Naive thymus-derived CD8-positive, alpha-beta T cell (primary cell): ENCODE measurements at regions not wholly inside any gene's neighbourhood (a gene's known extent, or its start where the extent isn't known, plus 50 kb on each side); places are given as distances from the start of the nearest gene placed in this dataset.
A peak's percentile ranks its signal among the peaks of the same experiment; 100 is the strongest.

Source experiments
- ATAC-seq, 2 donors: fragments of 150-1000 bp; cut with Tn5 transposase in 1 of 2; sonication (Bioruptor Pico), chemical (Tn5 transposase) in 1 of 2; 1 replicate in 1 of 2; 2 replicates in 1 of 2; pipeline ENCODE4 v1.10.0; 2021; ENCODE audit warnings: mild to moderate bottlenecking in 2 of 2, moderate library complexity in 2 of 2
- POLR2A ChIA-PET: fragments of 350-600 bp; sonication (Branson Sonifier 250); formaldehyde crosslinking; loops from one replicate; lab custom pipeline; 2021; ENCODE audit warnings: antibody characterized with exemption; lab: Charles Lee
- DNase-seq, 10 donors: peaks; one replicate each; pipeline versions ENCODE4 v3.0.0 to v3.0.0-alpha.2; 2020 to 2022
- H3K27ac Mint-ChIP-seq, 10 donors: one replicate each; pipeline ENCODE4 v1.8.0; 2020 to 2022; ENCODE audit warnings: mild to moderate bottlenecking in 10 of 10, mixed read lengths in 10 of 10, moderate library complexity in 4 of 10, inconsistent platforms in 1 of 10
- H3K27me3 Mint-ChIP-seq, 5 donors: one replicate each; pipeline ENCODE4 v1.8.0; 2021 to 2022; ENCODE audit warnings: mixed read lengths in 5 of 5
- H3K36me3 Mint-ChIP-seq, 3 donors: one replicate each; pipeline ENCODE4 v1.8.0; 2020 to 2022; ENCODE audit warnings: mixed read lengths in 3 of 3, mild to moderate bottlenecking in 2 of 3, inconsistent platforms in 1 of 3
- H3K4me1 Mint-ChIP-seq, 4 donors: one replicate each; pipeline ENCODE4 v1.8.0; 2021 to 2022; ENCODE audit warnings: mixed read lengths in 4 of 4
- H3K4me3 Mint-ChIP-seq, 10 donors: one replicate each; pipeline ENCODE4 v1.8.0; 2020 to 2022; ENCODE audit warnings: mild to moderate bottlenecking in 10 of 10, mixed read lengths in 10 of 10, moderate library complexity in 6 of 10, inconsistent platforms in 1 of 10
- H3K9me3 Mint-ChIP-seq, 9 donors: one replicate each; pipeline ENCODE4 v1.8.0; 2020 to 2022; ENCODE audit warnings: mixed read lengths in 9 of 9, mild to moderate bottlenecking in 3 of 9, inconsistent platforms in 1 of 9, moderate library complexity in 1 of 9

DNA sequence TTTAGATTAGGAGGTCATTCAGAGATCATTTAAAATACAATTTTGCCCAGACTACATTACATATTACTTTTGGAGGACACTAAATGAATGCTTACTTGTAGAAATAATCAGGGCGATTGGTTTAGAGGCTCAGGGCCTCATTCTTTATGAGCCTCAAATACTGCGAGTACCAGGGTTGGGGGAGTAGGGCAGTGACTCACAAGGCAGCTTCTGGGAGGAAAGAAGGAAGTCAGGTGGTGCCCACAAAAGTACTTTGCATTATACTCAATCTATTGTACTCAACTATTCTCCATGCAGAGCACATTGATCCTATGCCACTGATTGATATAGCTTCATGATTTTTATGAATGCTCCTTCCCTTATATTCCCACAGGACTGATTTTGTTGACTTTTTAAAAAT lies 166.9 kb downstream of the SOCS6 start:
- no peak for ATAC-seq
- POLR2A ChIA-PET, result no interaction called here

DNA sequence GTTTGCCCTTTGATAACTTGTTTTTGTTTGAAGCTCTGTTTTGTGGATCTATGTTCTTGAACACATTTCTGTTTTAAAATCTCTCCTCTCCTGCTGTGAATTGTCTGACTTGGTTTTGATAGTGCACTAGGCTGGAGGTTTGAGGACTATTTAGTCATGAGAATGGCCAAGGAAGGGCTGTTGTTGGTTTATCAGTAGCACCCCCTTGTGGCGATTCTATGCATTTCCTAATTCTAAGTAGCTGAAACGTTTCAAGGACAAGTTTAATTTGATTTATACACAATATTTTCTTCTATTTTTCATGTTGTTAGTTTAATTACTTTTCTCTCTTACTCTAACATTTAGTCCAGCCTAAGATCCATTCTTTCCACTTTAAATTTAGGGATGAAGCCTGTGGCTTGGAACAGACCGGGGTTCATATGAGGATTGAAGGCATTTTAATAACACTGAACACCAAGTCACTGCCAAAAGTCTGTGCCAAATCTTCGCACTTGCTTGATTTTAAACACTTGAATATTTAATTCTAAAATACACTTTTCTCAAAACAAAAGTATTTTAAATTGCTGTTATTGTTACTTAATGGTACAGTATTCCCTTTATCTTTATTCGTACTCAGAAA lies 166.0 kb downstream of the SOCS6 start:
- Mint-ChIP-seq H3K27me3 (peaks cover 0 to 24% (median 5%) of the 10 kb centered on the region in 5 donors), H3K36me3 (no peaks in the 10 kb centered on the region), H3K4me1 (peaks cover 0 to 2% (median 0%) of the 10 kb centered on the region in 4 donors), H3K27ac (no peak overlapping the region), H3K9me3 (no peaks in the 10 kb centered on the region), H3K4me3 (no peak overlapping the region)
- DNase-seq (peak in 4 of 10 donors; percentile 22 to 48 (median 34)), ATAC-seq (peak in 1 of 2 donors; percentile 56)
- POLR2A ChIA-PET, result no interaction called here

More for the DNA sequence above, 166.9 kb downstream of the SOCS6 start:
- Mint-ChIP-seq H3K36me3 (no peaks in the 10 kb centered on the region), H3K27me3 (peaks cover 0 to 24% (median 5%) of the 10 kb centered on the region in 5 donors), H3K4me1 (peaks cover 0 to 2% (median 0%) of the 10 kb centered on the region in 4 donors), H3K27ac (no peak overlapping the region), H3K9me3 (no peaks in the 10 kb centered on the region), H3K4me3 (no peak overlapping the region)
- no peak for DNase-seq

- H3K4me1 Mint-ChIP-seq, result peaks cover 0 to 2% (median 0%) of the 10 kb centered on the region in 4 donors
- DNase-seq, result no peak
- POLR2A ChIA-PET, result no interaction called here
- H3K27me3 Mint-ChIP-seq, result peaks cover 0 to 24% (median 5%) of the 10 kb centered on the region in 5 donors
- H3K36me3 Mint-ChIP-seq, result no peaks in the 10 kb centered on the region
- no peak for ATAC-seq
- no peak overlapping the region for H3K27ac Mint-ChIP-seq
- H3K4me3 Mint-ChIP-seq, result no peak overlapping the region
- H3K9me3 Mint-ChIP-seq, result no peaks in the 10 kb centered on the region
These were observed 164.4 kb downstream of the SOCS6 start for GRCh38 chr18:70453058-70453775.

GRCh38 chr18:70452501-70452900 lies 163.7 kb downstream of the SOCS6 start:
- peaks cover 0 to 24% (median 5%) of the 10 kb centered on the region in 5 donors for H3K27me3 Mint-ChIP-seq
- DNase-seq (no peak), ATAC-seq (no peak)
- H3K36me3 Mint-ChIP-seq, result no peaks in the 10 kb centered on the region
- H3K9me3 Mint-ChIP-seq, result no peaks in the 10 kb centered on the region
- no peak overlapping the region for H3K27ac Mint-ChIP-seq
- H3K4me1 Mint-ChIP-seq, result peaks cover 0 to 2% (median 0%) of the 10 kb centered on the region in 4 donors
- POLR2A ChIA-PET, result no interaction called here
- H3K4me3 Mint-ChIP-seq, result no peak overlapping the region

- H3K9me3 Mint-ChIP-seq, result no peaks in the 10 kb centered on the region
- DNase-seq (no peak), ATAC-seq (no peak)
- H3K4me1 Mint-ChIP-seq, result peaks cover 0 to 2% (median 0%) of the 10 kb centered on the region in 4 donors
- H3K27ac Mint-ChIP-seq, result no peak overlapping the region
- POLR2A ChIA-PET, result no interaction called here
- H3K4me3 Mint-ChIP-seq, result no peak overlapping the region
- peaks cover 0 to 32% (median 9%) of the 10 kb centered on the region in 5 donors for H3K27me3 Mint-ChIP-seq
- no peaks in the 10 kb centered on the region for H3K36me3 Mint-ChIP-seq
These were observed 161.8 kb downstream of the SOCS6 start for GRCh38 chr18:70450426-70451253.

- DNase-seq, result no peak
These were observed 159.7 kb downstream of the SOCS6 start for GRCh38 chr18:70448588-70448987.

DNA sequence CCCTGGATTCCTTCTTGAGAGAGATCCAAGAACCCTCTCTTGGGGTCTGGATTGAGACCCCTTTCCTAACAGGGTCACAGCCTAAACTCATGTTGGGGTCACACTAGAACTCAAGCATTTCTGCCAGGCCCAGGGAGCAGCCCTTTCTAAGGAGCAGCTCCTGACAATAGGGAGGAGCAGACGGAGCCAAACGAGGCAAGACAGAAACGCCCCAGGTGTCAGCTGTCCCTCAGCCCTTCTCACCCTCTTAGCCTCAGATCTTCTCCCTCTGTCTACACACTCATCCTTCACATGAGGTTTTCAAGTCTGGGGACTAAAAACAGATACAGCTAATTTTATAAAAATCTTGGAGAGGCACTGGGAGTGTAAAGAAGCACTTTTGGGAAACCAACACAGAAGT lies 157.2 kb downstream of the SOCS6 start:
- ATAC-seq (no peak), DNase-seq (no peak)
- Mint-ChIP-seq H3K9me3 (peaks cover 10 to 27% (median 25%) of the 10 kb centered on the region in 9 donors), H3K27me3 (peaks cover 0 to 14% (median 9%) of the 10 kb centered on the region in 5 donors), H3K4me1 (no peaks in the 10 kb centered on the region), H3K4me3 (no peak overlapping the region), H3K27ac (no peak overlapping the region), H3K36me3 (peaks cover 0 to 18% (median 6%) of the 10 kb centered on the region in 3 donors)
- POLR2A ChIA-PET, result no interaction called here

More at GRCh38 chr18:70448588-70448987, 159.7 kb downstream of the SOCS6 start:
- ATAC-seq, result no peak
- Mint-ChIP-seq H3K27ac (no peak overlapping the region), H3K4me3 (no peak overlapping the region), H3K4me1 (no peaks in the 10 kb centered on the region), H3K36me3 (peaks cover 0 to 8% (median 0%) of the 10 kb centered on the region in 3 donors), H3K27me3 (peaks cover 0 to 32% (median 9%) of the 10 kb centered on the region in 5 donors), H3K9me3 (peaks cover 0 to 11% (median 7%) of the 10 kb centered on the region in 9 donors)
- POLR2A ChIA-PET, result no interaction called here

- Mint-ChIP-seq H3K9me3 (peaks cover 10 to 28% (median 25%) of the 10 kb centered on the region in 9 donors), H3K27me3 (peaks cover 0 to 12% (median 8%) of the 10 kb centered on the region in 5 donors), H3K36me3 (peaks cover 0 to 18% (median 6%) of the 10 kb centered on the region in 3 donors), H3K4me1 (no peaks in the 10 kb centered on the region), H3K27ac (no peak overlapping the region), H3K4me3 (no peak overlapping the region)
- DNase-seq, result no peak
- ATAC-seq, result no peak
- POLR2A ChIA-PET, result no interaction called here
These were observed 154.1 kb downstream of the SOCS6 start for GRCh38 chr18:70442933-70443332.

GRCh38 chr18:70432804-70433400 lies 144.1 kb downstream of the SOCS6 start:
- Mint-ChIP-seq H3K4me1 (no peaks in the 10 kb centered on the region), H3K4me3 (no peak overlapping the region), H3K27ac (peak overlapping the region in 2 of 10 donors; percentile 14 to 53), H3K9me3 (no peaks in the 10 kb centered on the region), H3K36me3 (no peaks in the 10 kb centered on the region), H3K27me3 (peaks cover 0 to 1% (median 0%) of the 10 kb centered on the region in 5 donors)
- DNase-seq (no peak), ATAC-seq (no peak)
- POLR2A ChIA-PET, result no interaction called here

- peaks cover 0 to 2% (median 2%) of the 10 kb centered on the region in 5 donors for H3K27me3 Mint-ChIP-seq
- H3K27ac Mint-ChIP-seq, result no peak overlapping the region
- no peaks in the 10 kb centered on the region for H3K36me3 Mint-ChIP-seq
These were observed 142.4 kb downstream of the SOCS6 start for GRCh38 chr18:70431203-70431624.

DNA sequence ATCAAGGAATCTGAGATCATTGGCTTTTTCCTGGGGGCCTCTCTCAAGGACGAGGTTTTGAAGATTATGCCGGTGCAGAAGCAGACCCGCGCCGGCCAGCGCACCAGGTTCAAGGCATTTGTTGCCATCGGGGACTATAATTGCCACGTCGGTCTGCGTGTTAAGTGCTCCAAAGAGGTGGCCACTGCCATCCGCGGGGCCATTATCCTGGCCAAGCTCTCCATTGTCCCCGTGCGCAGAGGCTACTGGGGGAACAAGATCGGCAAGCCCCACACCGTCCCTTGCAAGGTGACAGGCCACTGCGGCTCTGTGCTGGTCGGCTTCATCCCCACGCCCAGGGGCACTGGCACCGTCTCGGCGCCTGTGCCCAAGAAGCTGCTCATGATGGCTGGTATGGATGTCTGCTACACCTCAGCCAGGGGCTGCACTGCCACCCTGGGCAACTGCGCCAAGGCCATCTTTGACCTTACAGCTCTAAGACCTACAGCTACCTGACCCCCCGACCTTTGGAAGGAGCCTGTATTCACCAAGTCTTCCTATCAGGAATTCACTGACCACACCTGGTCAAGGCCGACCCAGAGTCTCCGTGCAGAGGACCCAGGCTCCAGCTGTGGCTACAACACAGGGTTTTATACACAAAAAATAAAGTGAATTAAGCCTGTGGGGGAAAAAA lies 141.8 kb downstream of the SOCS6 start:
- no peaks in the 10 kb centered on the region for H3K9me3 Mint-ChIP-seq
- H3K4me1 Mint-ChIP-seq, result no peaks in the 10 kb centered on the region
- DNase-seq, result no peak
- no peaks in the 10 kb centered on the region for H3K36me3 Mint-ChIP-seq
- H3K27me3 Mint-ChIP-seq, result peaks cover 0 to 2% (median 2%) of the 10 kb centered on the region in 5 donors
- no peak overlapping the region for H3K27ac Mint-ChIP-seq
- POLR2A ChIA-PET, result no interaction called here
- no peak for ATAC-seq
- no peak overlapping the region for H3K4me3 Mint-ChIP-seq

More at GRCh38 chr18:70431203-70431624, 142.4 kb downstream of the SOCS6 start:
- POLR2A ChIA-PET, result no interaction called here
- Mint-ChIP-seq H3K4me1 (no peaks in the 10 kb centered on the region), H3K4me3 (no peak overlapping the region), H3K9me3 (no peaks in the 10 kb centered on the region)
- no peak for DNase-seq
- ATAC-seq, result no peak
